ENCODE measurements at regions not wholly inside any gene's neighbourhood (a gene's known extent, or its start where the extent isn't known, plus 50 kb on each side); places are given as distances from the start of the nearest gene placed in this dataset.

- TF ChIP-seq POLR2AphosphoS5 (IDR thresholded peaks at IDR 0.05; ENCODE audit: low read depth, low read length) (no peak), HDAC2 (CRISPR knock-in tag; IDR thresholded peaks at IDR 0.05) (no peak), ZSCAN9 (CRISPR knock-in tag; IDR thresholded peaks at IDR 0.05; ENCODE audit: borderline replicate concordance) (no peak), ZNF34 (CRISPR knock-in tag; IDR thresholded peaks at IDR 0.05; ENCODE audit: borderline replicate concordance) (no peak), MYC (CRISPR knock-in tag; IDR thresholded peaks at IDR 0.05; ENCODE audit: borderline replicate concordance) (no peak), ELF1 (CRISPR knock-in tag; IDR thresholded peaks at IDR 0.05) (no peak)
- TF ChIP-seq, protein P1, sequence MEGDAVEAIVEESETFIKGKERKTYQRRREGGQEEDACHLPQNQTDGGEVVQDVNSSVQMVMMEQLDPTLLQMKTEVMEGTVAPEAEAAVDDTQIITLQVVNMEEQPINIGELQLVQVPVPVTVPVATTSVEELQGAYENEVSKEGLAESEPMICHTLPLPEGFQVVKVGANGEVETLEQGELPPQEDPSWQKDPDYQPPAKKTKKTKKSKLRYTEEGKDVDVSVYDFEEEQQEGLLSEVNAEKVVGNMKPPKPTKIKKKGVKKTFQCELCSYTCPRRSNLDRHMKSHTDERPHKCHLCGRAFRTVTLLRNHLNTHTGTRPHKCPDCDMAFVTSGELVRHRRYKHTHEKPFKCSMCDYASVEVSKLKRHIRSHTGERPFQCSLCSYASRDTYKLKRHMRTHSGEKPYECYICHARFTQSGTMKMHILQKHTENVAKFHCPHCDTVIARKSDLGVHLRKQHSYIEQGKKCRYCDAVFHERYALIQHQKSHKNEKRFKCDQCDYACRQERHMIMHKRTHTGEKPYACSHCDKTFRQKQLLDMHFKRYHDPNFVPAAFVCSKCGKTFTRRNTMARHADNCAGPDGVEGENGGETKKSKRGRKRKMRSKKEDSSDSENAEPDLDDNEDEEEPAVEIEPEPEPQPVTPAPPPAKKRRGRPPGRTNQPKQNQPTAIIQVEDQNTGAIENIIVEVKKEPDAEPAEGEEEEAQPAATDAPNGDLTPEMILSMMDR (CRISPR knock-in tag; IDR thresholded peaks at IDR 0.05), result no peak
- TF ChIP-seq, protein P2, sequence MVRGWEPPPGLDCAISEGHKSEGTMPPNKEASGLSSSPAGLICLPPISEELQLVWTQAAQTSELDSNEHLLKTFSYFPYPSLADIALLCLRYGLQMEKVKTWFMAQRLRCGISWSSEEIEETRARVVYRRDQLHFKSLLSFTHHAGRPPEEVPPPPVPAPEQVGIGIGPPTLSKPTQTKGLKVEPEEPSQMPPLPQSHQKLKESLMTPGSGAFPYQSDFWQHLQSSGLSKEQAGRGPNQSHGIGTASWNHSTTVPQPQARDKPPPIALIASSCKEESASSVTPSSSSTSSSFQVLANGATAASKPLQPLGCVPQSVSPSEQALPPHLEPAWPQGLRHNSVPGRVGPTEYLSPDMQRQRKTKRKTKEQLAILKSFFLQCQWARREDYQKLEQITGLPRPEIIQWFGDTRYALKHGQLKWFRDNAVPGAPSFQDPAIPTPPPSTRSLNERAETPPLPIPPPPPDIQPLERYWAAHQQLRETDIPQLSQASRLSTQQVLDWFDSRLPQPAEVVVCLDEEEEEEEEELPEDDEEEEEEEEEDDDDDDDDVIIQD (CRISPR knock-in tag; IDR thresholded peaks at IDR 0.05; ENCODE audit: low read depth), result no peak
- TF ChIP-seq, protein P3, sequence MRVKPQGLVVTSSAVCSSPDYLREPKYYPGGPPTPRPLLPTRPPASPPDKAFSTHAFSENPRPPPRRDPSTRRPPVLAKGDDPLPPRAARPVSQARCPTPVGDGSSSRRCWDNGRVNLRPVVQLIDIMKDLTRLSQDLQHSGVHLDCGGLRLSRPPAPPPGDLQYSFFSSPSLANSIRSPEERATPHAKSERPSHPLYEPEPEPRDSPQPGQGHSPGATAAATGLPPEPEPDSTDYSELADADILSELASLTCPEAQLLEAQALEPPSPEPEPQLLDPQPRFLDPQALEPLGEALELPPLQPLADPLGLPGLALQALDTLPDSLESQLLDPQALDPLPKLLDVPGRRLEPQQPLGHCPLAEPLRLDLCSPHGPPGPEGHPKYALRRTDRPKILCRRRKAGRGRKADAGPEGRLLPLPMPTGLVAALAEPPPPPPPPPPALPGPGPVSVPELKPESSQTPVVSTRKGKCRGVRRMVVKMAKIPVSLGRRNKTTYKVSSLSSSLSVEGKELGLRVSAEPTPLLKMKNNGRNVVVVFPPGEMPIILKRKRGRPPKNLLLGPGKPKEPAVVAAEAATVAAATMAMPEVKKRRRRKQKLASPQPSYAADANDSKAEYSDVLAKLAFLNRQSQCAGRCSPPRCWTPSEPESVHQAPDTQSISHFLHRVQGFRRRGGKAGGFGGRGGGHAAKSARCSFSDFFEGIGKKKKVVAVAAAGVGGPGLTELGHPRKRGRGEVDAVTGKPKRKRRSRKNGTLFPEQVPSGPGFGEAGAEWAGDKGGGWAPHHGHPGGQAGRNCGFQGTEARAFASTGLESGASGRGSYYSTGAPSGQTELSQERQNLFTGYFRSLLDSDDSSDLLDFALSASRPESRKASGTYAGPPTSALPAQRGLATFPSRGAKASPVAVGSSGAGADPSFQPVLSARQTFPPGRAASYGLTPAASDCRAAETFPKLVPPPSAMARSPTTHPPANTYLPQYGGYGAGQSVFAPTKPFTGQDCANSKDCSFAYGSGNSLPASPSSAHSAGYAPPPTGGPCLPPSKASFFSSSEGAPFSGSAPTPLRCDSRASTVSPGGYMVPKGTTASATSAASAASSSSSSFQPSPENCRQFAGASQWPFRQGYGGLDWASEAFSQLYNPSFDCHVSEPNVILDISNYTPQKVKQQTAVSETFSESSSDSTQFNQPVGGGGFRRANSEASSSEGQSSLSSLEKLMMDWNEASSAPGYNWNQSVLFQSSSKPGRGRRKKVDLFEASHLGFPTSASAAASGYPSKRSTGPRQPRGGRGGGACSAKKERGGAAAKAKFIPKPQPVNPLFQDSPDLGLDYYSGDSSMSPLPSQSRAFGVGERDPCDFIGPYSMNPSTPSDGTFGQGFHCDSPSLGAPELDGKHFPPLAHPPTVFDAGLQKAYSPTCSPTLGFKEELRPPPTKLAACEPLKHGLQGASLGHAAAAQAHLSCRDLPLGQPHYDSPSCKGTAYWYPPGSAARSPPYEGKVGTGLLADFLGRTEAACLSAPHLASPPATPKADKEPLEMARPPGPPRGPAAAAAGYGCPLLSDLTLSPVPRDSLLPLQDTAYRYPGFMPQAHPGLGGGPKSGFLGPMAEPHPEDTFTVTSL (CRISPR knock-in tag; IDR thresholded peaks at IDR 0.05; ENCODE audit: borderline replicate concordance), result no peak
Observed at GRCh38 chr1:55951291-55951690, 628.1 kb downstream of the PLPP3 start.
